CD4-positive, alpha-beta T cell treated with Interleukin-4 for 4 hours (primary cell): ENCODE measurements at regions not wholly inside any gene's neighbourhood (a gene's known extent, or its start where the extent isn't known, plus 50 kb on each side); places are given as distances from the start of the nearest gene placed in this dataset.

Experiments
- DNase-seq: peaks from one replicate; pipeline ENCODE4 v3.0.0-alpha.2; 2020

- no peak for DNase-seq
Measured at GRCh38 chr5:32503261-32503660, 58.7 kb upstream of the ZFR start.

GRCh38 chr5:32501071-32502002, 56.8 kb upstream of the ZFR start:
- DNase-seq = no peak

- DNase-seq = no peak
Measured at GRCh38 chr5:32500181-32500580, 55.6 kb upstream of the ZFR start.

- no peak for DNase-seq
Measured at GRCh38 chr5:32499261-32499660, 54.7 kb upstream of the ZFR start.

- no peak for DNase-seq
Measured at GRCh38 chr5:32498484-32498883, 53.9 kb upstream of the ZFR start.

- DNase-seq = no peak
Measured at GRCh38 chr5:32496104-32496503, 51.6 kb upstream of the ZFR start.

GRCh38 chr5:32494827-32495226, 50.3 kb upstream of the ZFR start:
- no peak for DNase-seq
